HG03175 (cell line): ENCODE measurements at regions not wholly inside any gene's neighbourhood (a gene's known extent, or its start where the extent isn't known, plus 50 kb on each side); places are given as distances from the start of the nearest gene placed in this dataset.
"Not testable (repeated sequence)": the region's sequence is repeated elsewhere in the genome, so short reads cannot be mapped to it uniquely, and the experiment has no call there.

Experiments
- ATAC-seq: cut with Tn5 transposase; IDR thresholded peaks from one replicate; pipeline ENCODE4 v1.9.1; 2021; ENCODE audit warnings: mild to moderate bottlenecking, moderate library complexity; ENCODE audit not compliant: unreplicated experiment

GRCh38 chr14:84856751-84857534 is 673.0 kb upstream of the FLRT2 start:
- ATAC-seq: no peak

GRCh38 chr14:84857571-84857970 is 672.4 kb upstream of the FLRT2 start:
- no peak for ATAC-seq

- ATAC-seq: no peak
Observed at GRCh38 chr14:84859116-84859515, 670.8 kb upstream of the FLRT2 start.

DNA sequence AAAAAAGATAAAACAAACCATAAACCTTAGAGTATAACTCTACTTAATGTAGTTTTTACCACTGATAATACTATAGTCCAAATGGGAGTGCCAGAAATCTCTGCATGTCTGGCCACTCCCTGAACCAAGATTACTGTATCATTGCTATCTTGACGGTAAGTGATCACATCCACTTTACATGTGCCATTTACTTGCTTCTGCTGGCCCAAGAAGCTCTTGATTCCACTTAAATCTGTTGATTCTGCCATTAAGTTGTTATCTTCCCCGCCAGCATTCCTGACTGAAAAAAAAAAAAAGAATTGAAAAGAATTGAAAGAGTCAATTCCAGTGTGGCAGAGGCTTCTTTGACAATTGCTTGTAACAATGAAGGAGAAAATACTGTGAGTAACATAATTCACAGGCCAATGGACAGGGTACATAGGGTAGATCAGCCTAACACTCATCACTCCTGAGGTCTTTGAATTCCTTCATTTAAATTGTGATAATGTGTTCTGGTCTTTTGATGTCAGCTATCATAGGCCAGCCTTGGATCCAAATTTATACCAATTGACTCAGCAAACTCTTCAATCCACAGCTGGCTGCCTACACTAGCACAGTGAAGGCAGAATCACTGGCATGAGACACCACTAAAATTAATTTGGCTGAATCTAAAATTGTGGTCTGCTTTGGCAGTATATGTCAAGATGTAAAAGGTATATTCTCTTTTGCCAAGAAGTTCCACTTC is 665.2 kb upstream of the FLRT2 start:
- ATAC-seq: no peak

- ATAC-seq: no peak
Observed at GRCh38 chr14:84871734-84872133, 658.2 kb upstream of the FLRT2 start.

DNA sequence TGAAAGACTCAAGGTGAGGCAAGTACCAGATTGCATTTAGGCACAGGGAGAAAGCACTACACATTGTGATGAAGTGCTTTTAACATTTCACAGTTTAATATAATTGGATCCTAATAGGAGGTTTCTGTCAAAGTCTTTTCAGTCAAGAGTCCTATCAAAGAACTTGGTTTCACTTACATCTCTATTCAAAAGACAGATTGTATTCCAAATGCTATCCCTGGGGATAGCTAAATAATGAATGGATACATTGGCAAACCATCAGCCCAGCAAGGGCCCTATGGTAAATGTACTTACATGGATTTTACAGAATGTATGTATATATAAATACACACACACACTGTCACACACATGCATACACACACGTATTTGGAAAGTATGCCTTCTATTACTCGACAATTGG is 655.5 kb upstream of the FLRT2 start:
- no peak for ATAC-seq

DNA sequence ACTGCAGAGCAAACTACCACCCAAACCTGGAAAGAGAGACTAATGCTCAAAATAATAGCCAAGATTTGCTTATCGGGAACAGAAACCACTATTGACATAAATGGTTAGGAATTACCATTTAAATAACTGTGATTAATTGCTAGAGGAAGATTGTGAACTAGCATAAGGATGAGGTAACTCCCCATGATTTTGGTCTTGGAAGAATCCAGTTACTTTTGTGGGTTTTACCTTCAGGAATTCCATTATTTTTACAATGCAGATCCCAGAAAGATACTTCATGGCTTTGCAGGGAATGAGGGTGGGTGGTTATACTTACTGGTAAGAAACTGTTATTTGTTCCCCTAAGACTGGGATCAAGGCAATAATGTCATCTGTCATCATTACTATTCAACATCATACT is 652.9 kb upstream of the FLRT2 start:
- no peak for ATAC-seq

DNA sequence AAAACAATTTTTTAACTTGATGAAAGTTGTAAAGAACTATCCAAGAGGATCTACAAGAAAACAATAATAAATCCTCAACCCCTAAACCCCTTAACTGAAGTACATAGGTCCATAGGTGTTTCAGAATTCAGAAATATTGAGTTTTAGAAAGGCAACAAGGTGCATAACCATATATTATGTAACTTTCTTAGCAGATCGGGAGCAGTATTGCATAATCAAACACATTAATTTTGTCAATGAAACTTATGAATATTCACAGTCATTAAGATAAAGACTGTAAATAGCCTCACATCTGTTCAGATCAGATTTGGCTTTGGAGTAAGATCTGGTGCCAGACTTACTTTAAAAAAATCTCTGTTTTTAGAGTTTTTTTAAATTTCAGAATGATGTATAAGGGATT is 647.1 kb upstream of the FLRT2 start:
- ATAC-seq: no peak

DNA sequence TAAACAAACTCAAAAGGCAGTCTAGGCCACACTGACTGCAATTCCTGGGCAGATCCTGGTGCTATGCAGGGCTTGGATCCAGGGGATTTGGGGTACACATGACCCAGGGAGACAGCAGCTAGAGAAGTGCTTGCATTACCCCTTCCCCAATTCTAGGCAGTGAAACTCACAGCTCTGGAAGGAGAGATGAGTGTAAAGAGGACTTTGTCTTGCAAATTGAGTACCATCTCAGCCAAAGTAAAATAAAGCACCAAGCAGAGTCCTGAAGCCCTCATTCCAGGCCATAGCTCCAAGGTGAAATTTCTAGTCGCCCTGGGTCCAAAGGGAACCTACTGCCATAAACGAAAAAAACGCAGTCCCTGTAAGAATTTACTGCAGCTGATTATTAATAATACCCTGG is 644.9 kb upstream of the FLRT2 start:
- no peak for ATAC-seq

DNA sequence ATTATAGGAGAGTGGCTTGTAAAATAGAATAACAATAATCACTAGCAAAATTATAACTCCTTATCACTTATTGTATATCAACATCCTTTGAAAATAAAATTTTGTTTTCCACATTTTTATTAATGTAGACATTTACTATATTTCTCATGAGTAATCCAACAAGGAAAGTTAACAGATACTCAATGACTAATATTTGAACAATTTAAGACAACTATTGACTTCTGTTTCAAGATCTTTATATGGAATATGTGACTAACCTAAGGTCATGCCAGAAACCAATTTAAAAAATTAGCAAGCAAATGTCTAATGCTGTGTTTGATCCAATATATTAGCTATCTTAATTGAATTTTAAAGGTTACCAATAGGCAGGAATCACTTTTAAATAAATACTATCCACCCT is 638.5 kb upstream of the FLRT2 start:
- no peak for ATAC-seq

GRCh38 chr14:84894254-84894653 is 635.7 kb upstream of the FLRT2 start:
- ATAC-seq: no peak

- ATAC-seq: no peak
Observed at GRCh38 chr14:84922370-84922769, 607.6 kb upstream of the FLRT2 start.

- ATAC-seq: no peak
Observed at GRCh38 chr14:84926656-84927055, 603.3 kb upstream of the FLRT2 start.

- no peak for ATAC-seq
Observed at GRCh38 chr14:84927096-84927827, 602.7 kb upstream of the FLRT2 start.

GRCh38 chr14:84929086-84929485 is 600.9 kb upstream of the FLRT2 start:
- no peak for ATAC-seq

DNA sequence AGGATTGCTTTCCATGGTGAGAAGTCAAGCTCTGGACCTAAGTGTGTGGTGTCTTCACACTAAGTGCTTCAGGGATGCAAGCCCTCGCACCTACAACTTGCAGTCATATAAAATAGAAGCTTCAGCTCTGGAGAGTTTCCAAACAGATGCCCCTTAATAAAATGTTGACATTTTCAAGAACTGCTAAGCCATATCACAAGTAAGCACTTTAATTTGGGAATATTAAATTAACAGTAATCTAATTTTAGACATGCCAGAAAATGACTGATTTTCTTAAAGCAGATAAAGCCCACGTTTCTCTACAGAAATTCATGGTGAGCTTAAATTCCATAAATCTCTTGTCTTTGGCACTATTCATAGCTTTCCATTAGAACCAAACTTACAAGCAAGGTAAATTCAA is 600.1 kb upstream of the FLRT2 start:
- ATAC-seq: no peak

GRCh38 chr14:84937016-84937415 is 592.9 kb upstream of the FLRT2 start:
- no peak for ATAC-seq

- ATAC-seq: no peak
Observed at GRCh38 chr14:84937449-84937848, 592.5 kb upstream of the FLRT2 start.

- not testable (repeated sequence) for ATAC-seq
Observed at GRCh38 chr14:84944901-84945300, 585.0 kb upstream of the FLRT2 start.

- no peak for ATAC-seq
Observed at GRCh38 chr14:84959851-84960520, 570.0 kb upstream of the FLRT2 start.

- no peak for ATAC-seq
Observed at GRCh38 chr14:84961637-84962036, 568.3 kb upstream of the FLRT2 start.
